KMS-11 (cell line): ENCODE measurements at regions not wholly inside any gene's neighbourhood (a gene's known extent, or its start where the extent isn't known, plus 50 kb on each side); places are given as distances from the start of the nearest gene placed in this dataset.

ENCODE experiments used
- H2AFZ ChIP-seq: fragments of 200-600 bp; sonication (generic); 2 replicates; pipeline ENCODE4 v1.6.1; 2016; ENCODE audit warnings: antibody characterized with exemption, mixed run types, low read depth
- H3K27ac ChIP-seq: fragments of 200-600 bp; sonication (generic); 2 replicates; pipeline ENCODE4 v1.6.1; 2016; ENCODE audit warnings: mild to moderate bottlenecking, mixed run types
- H3K27me3 ChIP-seq: fragments of 200-600 bp; sonication (generic); 2 replicates; pipeline ENCODE4 v1.6.1; 2017; ENCODE audit warnings: mild to moderate bottlenecking, low read depth, mixed run types, moderate library complexity; ENCODE audit not compliant: insufficient read depth
- H3K36me3 ChIP-seq: fragments of 200-600 bp; sonication (generic); 2 replicates; pipeline ENCODE4 v1.6.1; 2017; ENCODE audit warnings: mild to moderate bottlenecking, mixed run types; ENCODE audit not compliant: insufficient read depth
- H3K4me1 ChIP-seq: fragments of 200-600 bp; sonication (generic); 2 replicates; pipeline ENCODE4 v1.6.1; 2016; ENCODE audit warnings: mild to moderate bottlenecking, low read depth, mixed run types; ENCODE audit not compliant: poor library complexity, severe bottlenecking
- H3K4me2 ChIP-seq: fragments of 200-600 bp; sonication (generic); 2 replicates; pipeline ENCODE4 v1.7.0; 2016; ENCODE audit warnings: mild to moderate bottlenecking, mixed run types
- H3K4me3 ChIP-seq: fragments of 200-600 bp; sonication (generic); IDR thresholded peaks from 2 replicates; pipeline ENCODE4 v1.6.1; 2017; ENCODE audit warnings: low read depth, low read length, mixed read lengths; ENCODE audit not compliant: insufficient read depth
- H3K79me2 ChIP-seq: fragments of 200-600 bp; sonication (generic); 2 replicates; pipeline ENCODE4 v1.6.1; 2016; ENCODE audit warnings: low read depth, mixed run types; ENCODE audit not compliant: insufficient read depth
- H3K9ac ChIP-seq: fragments of 200-600 bp; sonication (generic); 2 replicates; pipeline ENCODE4 v1.6.1; 2016; ENCODE audit warnings: mild to moderate bottlenecking, mixed run types
- H4K20me1 ChIP-seq: fragments of 200-600 bp; sonication (generic); 2 replicates; pipeline ENCODE4 v1.6.1; 2016; ENCODE audit warnings: mild to moderate bottlenecking, mixed run types; ENCODE audit not compliant: insufficient read depth
- TF ChIP-seq, protein P1 (sequence below): fragments of 200-600 bp; sonication (generic); conservative IDR thresholded peaks from 2 replicates; pipeline ENCODE4 v1.6.1; 2017; ENCODE audit warnings: low read depth, mild to moderate bottlenecking, antibody characterized with exemption, low read length, moderate library complexity, mixed read lengths

DNA sequence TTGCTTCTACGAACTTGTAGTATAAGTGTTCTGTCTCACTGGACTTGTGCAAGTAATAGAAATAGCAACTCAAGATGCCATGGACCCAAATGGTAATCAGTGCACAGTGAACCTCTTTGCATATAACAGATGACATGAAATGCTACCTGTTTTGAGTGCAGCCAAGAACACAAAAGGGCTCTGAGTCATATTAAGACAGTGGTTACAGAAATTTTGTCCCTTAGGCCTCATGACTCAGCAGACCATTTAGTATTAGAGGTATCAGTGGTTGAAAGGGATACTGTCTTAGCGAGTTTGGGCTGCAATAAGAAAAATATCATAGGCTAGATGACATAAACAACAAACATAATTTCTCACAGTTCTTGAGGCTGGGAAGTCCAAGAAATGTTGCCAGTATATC, 502.9 kb upstream of the PCDH10 start:
- Histone ChIP-seq H2AFZ (no peak overlapping the region; the same call in 1 of the 2 replicates), H3K27ac (peak overlapping the region; percentile 38; the same call in 1 of the 2 replicates), H3K9ac (no peak overlapping the region), H3K4me1 (peaks cover 37% of the 10 kb centered on the region), H3K4me3 (no peak overlapping the region), H3K79me2 (no peaks in the 10 kb centered on the region), H4K20me1 (no peaks in the 10 kb centered on the region), H3K4me2 (peak overlapping the region; percentile 38; the same call in 1 of the 2 replicates), H3K36me3 (no peaks in the 10 kb centered on the region), H3K27me3 (no peaks in the 10 kb centered on the region)
- TF ChIP-seq, protein P1, sequence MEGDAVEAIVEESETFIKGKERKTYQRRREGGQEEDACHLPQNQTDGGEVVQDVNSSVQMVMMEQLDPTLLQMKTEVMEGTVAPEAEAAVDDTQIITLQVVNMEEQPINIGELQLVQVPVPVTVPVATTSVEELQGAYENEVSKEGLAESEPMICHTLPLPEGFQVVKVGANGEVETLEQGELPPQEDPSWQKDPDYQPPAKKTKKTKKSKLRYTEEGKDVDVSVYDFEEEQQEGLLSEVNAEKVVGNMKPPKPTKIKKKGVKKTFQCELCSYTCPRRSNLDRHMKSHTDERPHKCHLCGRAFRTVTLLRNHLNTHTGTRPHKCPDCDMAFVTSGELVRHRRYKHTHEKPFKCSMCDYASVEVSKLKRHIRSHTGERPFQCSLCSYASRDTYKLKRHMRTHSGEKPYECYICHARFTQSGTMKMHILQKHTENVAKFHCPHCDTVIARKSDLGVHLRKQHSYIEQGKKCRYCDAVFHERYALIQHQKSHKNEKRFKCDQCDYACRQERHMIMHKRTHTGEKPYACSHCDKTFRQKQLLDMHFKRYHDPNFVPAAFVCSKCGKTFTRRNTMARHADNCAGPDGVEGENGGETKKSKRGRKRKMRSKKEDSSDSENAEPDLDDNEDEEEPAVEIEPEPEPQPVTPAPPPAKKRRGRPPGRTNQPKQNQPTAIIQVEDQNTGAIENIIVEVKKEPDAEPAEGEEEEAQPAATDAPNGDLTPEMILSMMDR, result no peak

DNA sequence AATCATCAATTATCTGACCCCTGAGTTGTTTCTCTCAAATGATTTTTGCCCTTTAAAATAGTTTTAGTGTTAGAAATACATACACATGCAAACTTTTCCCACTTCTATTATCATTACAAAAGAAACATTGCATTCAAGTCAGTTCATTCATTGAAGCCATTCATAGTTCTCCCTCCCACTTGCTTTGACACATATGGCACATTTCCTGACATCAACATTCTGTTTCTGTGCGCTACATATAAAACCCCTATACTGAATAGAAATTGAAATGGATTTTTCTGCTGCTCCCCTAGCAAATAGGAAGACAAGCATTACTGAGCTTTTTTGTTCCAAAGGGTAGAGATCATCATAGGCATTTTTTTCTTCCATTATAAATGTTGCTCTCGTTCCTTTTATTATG, 497.9 kb upstream of the PCDH10 start:
- Histone ChIP-seq H3K27ac (no peak overlapping the region), H3K9ac (no peak overlapping the region), H3K79me2 (no peaks in the 10 kb centered on the region), H3K4me2 (no peak overlapping the region), H3K36me3 (no peaks in the 10 kb centered on the region), H3K4me3 (no peak overlapping the region), H4K20me1 (no peaks in the 10 kb centered on the region), H3K4me1 (peaks cover 15% of the 10 kb centered on the region), H3K27me3 (no peaks in the 10 kb centered on the region), H2AFZ (no peak overlapping the region)
- TF ChIP-seq, protein P1, result no peak

DNA sequence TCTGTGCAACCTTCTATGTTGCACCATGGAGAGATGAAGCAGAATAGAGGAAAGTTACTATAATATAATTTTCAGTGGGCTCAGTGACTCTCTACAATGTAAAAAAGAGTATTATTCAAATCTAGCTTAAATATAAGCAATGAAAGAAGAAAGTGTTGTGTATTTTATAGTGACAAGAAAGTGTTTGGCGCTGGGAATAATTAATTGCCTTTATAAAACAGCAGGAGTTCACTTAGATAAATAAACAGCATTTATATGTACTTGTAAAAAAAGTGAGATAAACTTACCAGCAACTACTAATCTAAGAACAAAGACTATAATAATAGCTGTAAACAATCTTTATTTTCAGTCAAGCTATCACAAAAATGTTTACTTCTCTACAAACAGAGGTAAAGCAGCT, 488.9 kb upstream of the PCDH10 start:
- H3K36me3 ChIP-seq, result no peaks in the 10 kb centered on the region
- TF ChIP-seq, protein P1, result no peak

DNA sequence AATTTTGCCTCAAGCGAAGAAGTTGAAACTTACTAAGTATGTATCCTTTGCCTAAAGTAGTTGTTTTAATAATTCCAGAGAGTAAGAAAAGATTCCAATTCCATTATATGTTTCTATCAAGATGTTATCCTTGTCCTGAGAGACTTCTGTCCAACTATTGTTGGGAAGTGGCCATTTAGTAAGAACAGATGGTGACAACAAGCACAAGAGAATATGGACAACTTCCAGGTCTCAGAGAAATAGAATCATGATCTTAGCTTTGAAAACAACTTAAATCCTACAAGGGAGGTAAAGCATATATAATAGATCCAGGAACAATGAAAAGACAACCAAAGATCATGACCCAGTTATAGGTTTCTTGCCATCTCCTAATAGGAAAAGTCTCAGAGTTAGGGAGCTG, 486.6 kb upstream of the PCDH10 start:
- H3K4me2 ChIP-seq, result no peak overlapping the region
- no peaks in the 10 kb centered on the region for H4K20me1 ChIP-seq
- H3K27ac ChIP-seq, result no peak overlapping the region
- H2AFZ ChIP-seq, result no peak overlapping the region
- H3K4me1 ChIP-seq, result no peaks in the 10 kb centered on the region
- H3K9ac ChIP-seq, result no peak overlapping the region
- no peak overlapping the region for H3K4me3 ChIP-seq
- TF ChIP-seq, protein P1, result no peak
- no peaks in the 10 kb centered on the region for H3K36me3 ChIP-seq
- H3K79me2 ChIP-seq, result no peaks in the 10 kb centered on the region
- H3K27me3 ChIP-seq, result no peaks in the 10 kb centered on the region

More for the DNA sequence above, 488.9 kb upstream of the PCDH10 start:
- Histone ChIP-seq H3K4me3 (no peak overlapping the region), H4K20me1 (no peaks in the 10 kb centered on the region), H3K4me1 (no peaks in the 10 kb centered on the region), H3K79me2 (no peaks in the 10 kb centered on the region), H3K9ac (no peak overlapping the region), H3K4me2 (no peak overlapping the region), H2AFZ (no peak overlapping the region), H3K27ac (no peak overlapping the region), H3K27me3 (no peaks in the 10 kb centered on the region)
